ENCODE measurements at regions not wholly inside any gene's neighbourhood (a gene's known extent, or its start where the extent isn't known, plus 50 kb on each side); places are given as distances from the start of the nearest gene placed in this dataset.

DNA sequence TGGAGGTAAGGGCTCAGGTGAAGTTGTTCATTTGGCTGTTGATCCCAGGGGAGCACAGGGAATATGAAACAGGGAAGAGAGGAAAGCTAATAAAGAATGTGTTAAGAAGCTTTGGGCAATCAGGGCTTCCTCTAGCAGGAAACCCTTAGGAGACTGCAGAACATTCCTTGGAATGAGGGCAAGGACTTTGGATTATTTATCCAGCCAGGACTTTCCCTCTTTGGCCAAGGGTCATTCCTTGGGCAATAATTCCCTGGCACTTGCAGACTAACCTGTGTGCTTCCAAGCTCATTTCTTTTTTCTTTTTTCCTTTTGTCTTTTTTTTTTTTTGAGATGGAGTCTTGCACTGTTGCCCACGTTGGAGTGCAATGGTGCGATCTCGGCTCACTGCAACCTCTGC lies 209.2 kb upstream of the MAP3K1 start:
- H3K4me3 ChIP-seq (ENCODE audit: low read length), result no peak overlapping the region
- DNase-seq (no peak), ATAC-seq (ENCODE audit: poor library complexity) (no peak)
- no peaks in the 10 kb centered on the region for H3K36me3 ChIP-seq (ENCODE audit: insufficient read depth, low read length)
- TF ChIP-seq, protein P1, sequence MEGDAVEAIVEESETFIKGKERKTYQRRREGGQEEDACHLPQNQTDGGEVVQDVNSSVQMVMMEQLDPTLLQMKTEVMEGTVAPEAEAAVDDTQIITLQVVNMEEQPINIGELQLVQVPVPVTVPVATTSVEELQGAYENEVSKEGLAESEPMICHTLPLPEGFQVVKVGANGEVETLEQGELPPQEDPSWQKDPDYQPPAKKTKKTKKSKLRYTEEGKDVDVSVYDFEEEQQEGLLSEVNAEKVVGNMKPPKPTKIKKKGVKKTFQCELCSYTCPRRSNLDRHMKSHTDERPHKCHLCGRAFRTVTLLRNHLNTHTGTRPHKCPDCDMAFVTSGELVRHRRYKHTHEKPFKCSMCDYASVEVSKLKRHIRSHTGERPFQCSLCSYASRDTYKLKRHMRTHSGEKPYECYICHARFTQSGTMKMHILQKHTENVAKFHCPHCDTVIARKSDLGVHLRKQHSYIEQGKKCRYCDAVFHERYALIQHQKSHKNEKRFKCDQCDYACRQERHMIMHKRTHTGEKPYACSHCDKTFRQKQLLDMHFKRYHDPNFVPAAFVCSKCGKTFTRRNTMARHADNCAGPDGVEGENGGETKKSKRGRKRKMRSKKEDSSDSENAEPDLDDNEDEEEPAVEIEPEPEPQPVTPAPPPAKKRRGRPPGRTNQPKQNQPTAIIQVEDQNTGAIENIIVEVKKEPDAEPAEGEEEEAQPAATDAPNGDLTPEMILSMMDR (IDR thresholded peaks at IDR 0.05), result no peak
- Mint-ChIP-seq H3K27ac (no peak overlapping the region), H3K4me1 (ENCODE audit: low read depth) (peaks cover 85% of the 10 kb centered on the region), H3K36me3 (ENCODE audit: low read depth) (peaks cover 10% of the 10 kb centered on the region), H3K4me3 (no peak overlapping the region), H3K9me3 (peaks cover 2% of the 10 kb centered on the region), H3K27me3 (no peaks in the 10 kb centered on the region)
- CTCF ChIA-PET, result interaction anchor here (1.1 kb wide), 1 partner anchor 10 kb away, joined by 3 read pairs; no protein-coding TSS in a partner anchor
- POLR2A ChIA-PET, result interaction anchor here (0.6 to 1.8 kb wide), 2 partner anchors 9 to 18 kb away, joined by 3 to 6 read pairs; no protein-coding TSS in a partner anchor
- no peaks in the 10 kb centered on the region for H3K9me3 ChIP-seq (ENCODE audit: control insufficient read depth in 1 of 2, insufficient read depth in 1 of 2, low read length in 2 of 2)
- H3K4me1 ChIP-seq (ENCODE audit: insufficient read depth, low read length), result peaks cover 41% of the 10 kb centered on the region
- H3K27ac ChIP-seq (ENCODE audit: low read depth in 1 of 2, low read length in 2 of 2), result no peak overlapping the region
- H3K27me3 ChIP-seq (ENCODE audit: control insufficient read depth in 1 of 2, insufficient read depth in 2 of 2, low read length in 2 of 2), result no peaks in the 10 kb centered on the region
- intact Hi-C loops (cut with DNase I, micrococcal nuclease), result no loop called here

- H3K27ac ChIP-seq (ENCODE audit: low read depth in 1 of 2, low read length in 2 of 2), result no peak overlapping the region
- no peaks in the 10 kb centered on the region for H3K27me3 ChIP-seq (ENCODE audit: control insufficient read depth in 1 of 2, insufficient read depth in 2 of 2, low read length in 2 of 2)
- H3K36me3 Mint-ChIP-seq (ENCODE audit: low read depth), result peaks cover under 1% of the 10 kb centered on the region
- peaks cover 2% of the 10 kb centered on the region for H3K9me3 Mint-ChIP-seq
- DNase-seq, result no peak
- intact Hi-C loops (cut with DNase I, micrococcal nuclease), result no loop called here
- CTCF ChIA-PET, result interaction anchor here (1.1 kb wide), 1 partner anchor 11 kb away, joined by 3 read pairs; no protein-coding TSS in a partner anchor
- peaks cover 85% of the 10 kb centered on the region for H3K4me1 Mint-ChIP-seq (ENCODE audit: low read depth)
- TF ChIP-seq, protein P1 (IDR thresholded peaks at IDR 0.05), result no peak
- no peak overlapping the region for H3K4me3 Mint-ChIP-seq
- no peak for ATAC-seq (ENCODE audit: poor library complexity)
- H3K27ac Mint-ChIP-seq, result peak overlapping the region; percentile 16
- POLR2A ChIA-PET, result interaction anchor here (1.4 to 1.8 kb wide), 2 partner anchors 10 to 17 kb away, joined by 3 to 6 read pairs; no protein-coding TSS in a partner anchor
- no peaks in the 10 kb centered on the region for H3K9me3 ChIP-seq (ENCODE audit: control insufficient read depth in 1 of 2, insufficient read depth in 1 of 2, low read length in 2 of 2)
- no peaks in the 10 kb centered on the region for H3K27me3 Mint-ChIP-seq
- H3K36me3 ChIP-seq (ENCODE audit: insufficient read depth, low read length), result no peaks in the 10 kb centered on the region
- H3K4me3 ChIP-seq (ENCODE audit: low read length), result no peak overlapping the region
- H3K4me1 ChIP-seq (ENCODE audit: insufficient read depth, low read length), result peaks cover 36% of the 10 kb centered on the region
Observed at GRCh38 chr5:56605231-56605630, 210.1 kb upstream of the MAP3K1 start.

- Histone ChIP-seq H3K4me3 (ENCODE audit: low read length) (no peak overlapping the region), H3K36me3 (ENCODE audit: insufficient read depth, low read length) (no peaks in the 10 kb centered on the region), H3K4me1 (ENCODE audit: insufficient read depth, low read length) (peaks cover 20% of the 10 kb centered on the region), H3K27me3 (ENCODE audit: control insufficient read depth in 1 of 2, insufficient read depth in 2 of 2, low read length in 2 of 2) (no peaks in the 10 kb centered on the region), H3K27ac (ENCODE audit: low read depth in 1 of 2, low read length in 2 of 2) (no peak overlapping the region), H3K9me3 (ENCODE audit: control insufficient read depth in 1 of 2, insufficient read depth in 1 of 2, low read length in 2 of 2) (no peaks in the 10 kb centered on the region)
- peaks cover 70% of the 10 kb centered on the region for H3K4me1 Mint-ChIP-seq (ENCODE audit: low read depth)
- H3K36me3 Mint-ChIP-seq (ENCODE audit: low read depth), result no peaks in the 10 kb centered on the region
- intact Hi-C loops (cut with DNase I, micrococcal nuclease), result loop anchor here in 1 of 2 experiments (5.0 kb wide), 1 partner anchor 61 kb away; no protein-coding TSS in a partner anchor
- DNase-seq, result no peak
- peaks cover 2% of the 10 kb centered on the region for H3K9me3 Mint-ChIP-seq
- TF ChIP-seq, protein P1 (IDR thresholded peaks at IDR 0.05), result no peak
- H3K4me3 Mint-ChIP-seq, result no peak overlapping the region
- POLR2A ChIA-PET, result interaction anchor here (0.6 to 1.5 kb wide), 2 partner anchors 16 to 50 kb away, joined by 3 to 6 read pairs; no protein-coding TSS in a partner anchor
- H3K27ac Mint-ChIP-seq, result no peak overlapping the region
- H3K27me3 Mint-ChIP-seq, result no peaks in the 10 kb centered on the region
- no peak for ATAC-seq (ENCODE audit: poor library complexity)
- CTCF ChIA-PET, result no interaction called here
Observed at GRCh38 chr5:56601641-56602071, 213.7 kb upstream of the MAP3K1 start.

Measured in CD4-positive, alpha-beta T cell (primary cell).